NCI-H128 (cell line): ENCODE measurements at regions not wholly inside any gene's neighbourhood (a gene's known extent, or its start where the extent isn't known, plus 50 kb on each side); places are given as distances from the start of the nearest gene placed in this dataset.

Experiments
- DNase-seq: peaks from one replicate; lab custom pipeline; 2025; ENCODE audit not compliant: unreplicated experiment; lab: John Stamatoyannopoulos, UW

- DNase-seq = no peak
Measured at GRCh38 chr12:92471551-92471950, 231.2 kb upstream of the PLEKHG7 start.

GRCh38 chr12:92470608-92471021 lies 232.2 kb upstream of the PLEKHG7 start:
- DNase-seq = no peak

- no peak for DNase-seq
Measured at GRCh38 chr12:92469837-92470236, 233.0 kb upstream of the PLEKHG7 start.

- no peak for DNase-seq
Measured at GRCh38 chr12:92468358-92469020, 234.3 kb upstream of the PLEKHG7 start.

- no peak for DNase-seq
Measured at GRCh38 chr12:92467886-92468285, 234.9 kb upstream of the PLEKHG7 start.

- DNase-seq = no peak
Measured at GRCh38 chr12:92466391-92467305, 236.1 kb upstream of the PLEKHG7 start.

- DNase-seq = no peak
Measured at GRCh38 chr12:92465786-92466295, 236.9 kb upstream of the PLEKHG7 start.

- DNase-seq = no peak
Measured at GRCh38 chr12:92464911-92465310, 237.9 kb upstream of the PLEKHG7 start.

- DNase-seq = no peak
Measured at GRCh38 chr12:92463171-92463570, 239.6 kb upstream of the PLEKHG7 start.

- no peak for DNase-seq
Measured at GRCh38 chr12:92462527-92462926, 240.3 kb upstream of the PLEKHG7 start.

- DNase-seq = no peak
Measured at GRCh38 chr12:92462049-92462448, 240.7 kb upstream of the PLEKHG7 start.

- no peak for DNase-seq
Measured at GRCh38 chr12:92459850-92460249, 242.9 kb upstream of the PLEKHG7 start.

- DNase-seq = no peak
Measured at GRCh38 chr12:92458996-92459395, 243.8 kb upstream of the PLEKHG7 start.

- DNase-seq = no peak
Measured at GRCh38 chr12:92457458-92458180, 245.2 kb upstream of the PLEKHG7 start.

GRCh38 chr12:92452763-92453162 lies 250.0 kb upstream of the PLEKHG7 start:
- DNase-seq = no peak

- no peak for DNase-seq
Measured at GRCh38 chr12:92446083-92446460, 256.7 kb upstream of the PLEKHG7 start.

- no peak for DNase-seq
Measured at GRCh38 chr12:92445253-92446082, 257.3 kb upstream of the PLEKHG7 start.

- DNase-seq = no peak
Measured at GRCh38 chr12:92444763-92445162, 258.0 kb upstream of the PLEKHG7 start.

- no peak for DNase-seq
Measured at GRCh38 chr12:92442782-92443181, 260.0 kb upstream of the PLEKHG7 start.

- DNase-seq = no peak
Measured at GRCh38 chr12:92440072-92440471, 262.7 kb upstream of the PLEKHG7 start.

- no peak for DNase-seq
Measured at GRCh38 chr12:92439420-92439805, 263.4 kb upstream of the PLEKHG7 start.
